ENCODE measurements at regions not wholly inside any gene's neighbourhood (a gene's known extent, or its start where the extent isn't known, plus 50 kb on each side); places are given as distances from the start of the nearest gene placed in this dataset.

- Histone ChIP-seq H3K36me3 (no peaks in the 10 kb centered on the region), H3K27ac (no peak overlapping the region), H3K4me1 (no peaks in the 10 kb centered on the region), H3K27me3 (no peaks in the 10 kb centered on the region), H3K9me3 (no peaks in the 10 kb centered on the region), H3K4me3 (no peak overlapping the region)
- FAIRE-seq (no peak), ATAC-seq (no peak), DNase-seq (no peak)
- TF ChIP-seq, protein P1, sequence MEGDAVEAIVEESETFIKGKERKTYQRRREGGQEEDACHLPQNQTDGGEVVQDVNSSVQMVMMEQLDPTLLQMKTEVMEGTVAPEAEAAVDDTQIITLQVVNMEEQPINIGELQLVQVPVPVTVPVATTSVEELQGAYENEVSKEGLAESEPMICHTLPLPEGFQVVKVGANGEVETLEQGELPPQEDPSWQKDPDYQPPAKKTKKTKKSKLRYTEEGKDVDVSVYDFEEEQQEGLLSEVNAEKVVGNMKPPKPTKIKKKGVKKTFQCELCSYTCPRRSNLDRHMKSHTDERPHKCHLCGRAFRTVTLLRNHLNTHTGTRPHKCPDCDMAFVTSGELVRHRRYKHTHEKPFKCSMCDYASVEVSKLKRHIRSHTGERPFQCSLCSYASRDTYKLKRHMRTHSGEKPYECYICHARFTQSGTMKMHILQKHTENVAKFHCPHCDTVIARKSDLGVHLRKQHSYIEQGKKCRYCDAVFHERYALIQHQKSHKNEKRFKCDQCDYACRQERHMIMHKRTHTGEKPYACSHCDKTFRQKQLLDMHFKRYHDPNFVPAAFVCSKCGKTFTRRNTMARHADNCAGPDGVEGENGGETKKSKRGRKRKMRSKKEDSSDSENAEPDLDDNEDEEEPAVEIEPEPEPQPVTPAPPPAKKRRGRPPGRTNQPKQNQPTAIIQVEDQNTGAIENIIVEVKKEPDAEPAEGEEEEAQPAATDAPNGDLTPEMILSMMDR (IDR thresholded peaks at IDR 0.05), result no peak
- intact Hi-C loops (cut with DNase I), result no loop called here
Measured at GRCh38 chr2:122575076-122575475, 819.6 kb downstream of the TSN start.

DNA sequence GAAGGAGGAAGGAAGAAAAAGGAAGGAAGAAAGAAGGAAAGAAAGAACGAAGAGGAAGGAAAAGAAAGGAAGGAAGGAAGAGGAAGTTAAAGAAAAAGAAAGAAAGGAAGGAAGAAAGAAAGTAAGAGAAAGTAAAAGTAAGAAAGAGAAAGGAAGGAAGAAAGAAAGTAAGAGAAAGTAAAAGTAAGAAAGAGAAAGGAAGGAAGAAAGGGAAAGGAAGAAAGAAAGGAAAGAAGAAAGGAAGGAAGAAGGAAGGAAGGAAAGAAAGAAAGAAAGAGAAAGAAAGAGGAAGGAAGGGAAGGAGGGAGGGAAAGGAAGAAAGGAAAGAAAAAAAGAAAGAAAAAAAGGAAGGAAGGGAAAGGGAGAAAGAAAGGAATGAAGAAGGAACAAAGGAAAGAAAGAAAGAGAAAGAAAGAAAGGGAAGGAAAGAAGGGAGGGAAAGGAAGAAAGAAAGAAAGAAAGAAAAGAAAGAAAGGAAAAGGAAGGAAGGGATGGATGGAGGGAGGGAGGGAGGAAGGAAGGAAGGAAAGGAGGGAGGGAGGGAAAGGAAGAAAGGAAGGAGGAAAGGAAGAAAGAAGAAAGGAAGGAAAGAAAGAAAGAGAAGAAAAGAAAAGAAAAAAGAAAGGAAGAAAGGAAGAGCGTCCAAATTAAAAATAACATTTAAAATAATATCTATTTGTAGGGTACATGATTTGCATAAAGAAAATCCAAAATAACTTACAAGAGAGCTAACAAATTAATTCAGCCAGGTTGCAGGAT lies 827.9 kb downstream of the TSN start:
- H3K4me3 ChIP-seq, result no peak overlapping the region
- no peaks in the 10 kb centered on the region for H3K9me3 ChIP-seq
- intact Hi-C loops (cut with DNase I), result no loop called here
- H3K27me3 ChIP-seq, result no peaks in the 10 kb centered on the region
- H3K36me3 ChIP-seq, result no peaks in the 10 kb centered on the region
- H3K27ac ChIP-seq, result no peak overlapping the region
- ATAC-seq (no peak), DNase-seq (no peak), FAIRE-seq (no peak)
- 69 to 77% methylated on average over 2 of the region's 2 CpGs for whole genome bisulfite sequencing, 2 donors
- H3K4me1 ChIP-seq, result no peaks in the 10 kb centered on the region
- TF ChIP-seq, protein P1 (IDR thresholded peaks at IDR 0.05), result no peak

DNA sequence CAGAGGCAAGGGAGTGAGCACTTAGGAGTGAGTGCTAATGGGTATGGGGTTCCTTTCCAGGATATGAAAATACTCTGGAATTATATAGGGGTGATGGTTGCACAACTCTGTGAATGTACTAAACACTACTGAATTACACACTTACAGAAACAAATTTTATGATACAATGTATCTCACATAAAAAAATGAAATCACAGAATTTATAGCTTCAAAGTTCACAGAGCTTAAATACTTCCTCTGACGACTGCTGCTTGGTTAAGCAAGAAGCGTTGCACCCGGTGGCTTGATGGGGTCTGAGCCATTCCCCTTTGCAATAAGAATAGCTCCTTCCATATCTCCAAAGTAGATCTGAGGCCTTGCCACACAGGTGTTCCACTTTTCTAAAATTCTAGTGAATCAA lies 835.1 kb downstream of the TSN start:
- Histone ChIP-seq H3K9me3 (no peaks in the 10 kb centered on the region), H3K4me1 (no peaks in the 10 kb centered on the region), H3K4me3 (no peak overlapping the region), H3K27ac (no peak overlapping the region), H3K27me3 (no peaks in the 10 kb centered on the region), H3K36me3 (no peaks in the 10 kb centered on the region)
- intact Hi-C loops (cut with DNase I), result no loop called here
- TF ChIP-seq, protein P1 (IDR thresholded peaks at IDR 0.05), result no peak
- ATAC-seq (no peak), FAIRE-seq (no peak), DNase-seq (no peak)
- 70 to 79% methylated on average over 3 of the region's 3 CpGs for WGBS, 2 donors

DNA sequence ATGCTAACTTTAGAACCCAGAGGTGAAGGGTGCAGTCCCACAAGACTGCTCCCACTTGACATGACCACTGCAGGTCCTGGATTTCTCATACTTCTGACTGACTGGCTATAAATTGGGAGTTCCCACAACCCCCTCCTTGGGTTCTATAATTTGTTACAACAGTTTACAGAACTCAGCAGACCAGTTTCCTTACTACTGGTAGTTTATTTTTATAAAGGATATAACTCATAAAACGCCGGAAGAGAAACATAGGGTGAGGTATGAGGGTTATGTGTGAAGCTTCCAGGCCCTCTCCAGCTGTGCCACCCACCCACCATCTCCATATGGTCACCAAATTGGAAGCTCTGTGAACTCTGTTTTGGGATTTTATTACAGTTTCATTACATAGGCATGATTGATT lies 839.6 kb downstream of the TSN start:
- no peak for DNase-seq

DNA sequence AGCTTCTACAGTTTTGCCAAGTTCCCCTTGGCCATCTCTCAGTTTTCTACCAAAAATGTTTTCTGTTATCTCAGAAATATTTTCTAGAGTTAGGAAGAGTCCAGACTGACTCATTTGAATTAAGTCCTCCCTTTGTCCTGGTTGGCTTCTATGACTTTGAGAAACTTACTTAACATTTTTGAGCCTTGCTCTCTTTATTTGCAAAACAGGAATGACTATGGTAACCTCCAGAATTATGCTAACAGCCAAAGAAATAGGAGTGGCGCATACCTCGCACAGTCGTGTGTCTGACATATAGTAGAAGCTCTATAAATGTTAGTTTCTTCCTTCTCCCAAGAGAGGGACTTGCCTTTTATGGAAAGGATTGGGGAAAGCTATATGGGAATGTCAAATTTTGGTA lies 841.1 kb downstream of the TSN start:
- Histone ChIP-seq H3K9me3 (no peaks in the 10 kb centered on the region), H3K4me3 (no peak overlapping the region), H3K36me3 (no peaks in the 10 kb centered on the region), H3K27me3 (no peaks in the 10 kb centered on the region), H3K27ac (no peak overlapping the region), H3K4me1 (no peaks in the 10 kb centered on the region)
- no peak for ATAC-seq
- DNase-seq, result no peak
- WGBS, 2 donors, result 67 to 78% methylated on average over 3 of the region's 3 CpGs
- FAIRE-seq, result no peak
- intact Hi-C loops (cut with DNase I), result no loop called here
- TF ChIP-seq, protein P1 (IDR thresholded peaks at IDR 0.05), result no peak

More for the DNA sequence above, 839.6 kb downstream of the TSN start:
- TF ChIP-seq, protein P1 (IDR thresholded peaks at IDR 0.05), result no peak
- no peak for ATAC-seq
- no peak for FAIRE-seq
- H3K9me3 ChIP-seq, result no peaks in the 10 kb centered on the region
- H3K36me3 ChIP-seq, result no peaks in the 10 kb centered on the region
- WGBS, 2 donors, result 44 to 49% methylated on average over 2 of the region's 2 CpGs
- intact Hi-C loops (cut with DNase I), result no loop called here
- no peaks in the 10 kb centered on the region for H3K4me1 ChIP-seq
- no peak overlapping the region for H3K4me3 ChIP-seq
- H3K27me3 ChIP-seq, result no peaks in the 10 kb centered on the region
- H3K27ac ChIP-seq, result no peak overlapping the region
